ENCODE measurements at regions not wholly inside any gene's neighbourhood (a gene's known extent, or its start where the extent isn't known, plus 50 kb on each side); places are given as distances from the start of the nearest gene placed in this dataset.

DNA sequence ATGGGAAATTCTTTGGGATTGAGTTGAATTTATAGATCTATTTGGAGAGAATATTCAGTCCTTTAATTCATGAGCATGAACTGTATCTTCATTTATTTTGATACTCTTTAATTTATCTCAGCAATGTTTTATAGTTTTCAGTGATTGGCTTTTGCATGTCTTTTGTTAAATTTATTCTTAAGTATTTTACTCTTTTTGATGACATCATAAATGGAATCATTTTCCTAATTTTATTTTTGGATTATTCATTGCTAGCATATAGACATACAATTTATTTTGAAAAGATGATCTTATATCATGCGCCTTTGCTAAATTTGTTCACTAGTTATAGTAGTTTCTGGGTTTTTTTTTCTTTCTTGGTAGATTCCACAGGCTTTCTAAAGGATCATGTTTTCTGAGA is 149.2 kb upstream of the ASIC2 start:
- Histone ChIP-seq H3K36me3 (ENCODE audit: control insufficient read depth in 2 of 2, extremely low read depth in 1 of 2, insufficient read depth in 2 of 2, low read length in 2 of 2) (no peaks in the 10 kb centered on the region), H3K9me1 (replicated peaks; ENCODE audit: control insufficient read depth, extremely low read depth, insufficient read depth, low read length) (no peaks in the 10 kb centered on the region), H3K27ac (ENCODE audit: insufficient read depth, low read depth, low read length) (no peak overlapping the region), H4K20me1 (replicated peaks; ENCODE audit: control insufficient read depth, extremely low read depth, insufficient read depth, low read length) (no peaks in the 10 kb centered on the region), H3K79me2 (ENCODE audit: control insufficient read depth, insufficient read depth, low read length) (no peaks in the 10 kb centered on the region), H3K4me2 (ENCODE audit: insufficient read depth, low read length) (no peak overlapping the region), H3K9ac (replicated peaks; ENCODE audit: extremely low read depth, insufficient read depth, low read length) (no peak overlapping the region), H3K4me1 (ENCODE audit: control insufficient read depth, extremely low read depth, insufficient read depth, low read length) (no peaks in the 10 kb centered on the region), H3K9me3 (replicated peaks; ENCODE audit: control insufficient read depth, insufficient read depth, low read length) (no peaks in the 10 kb centered on the region), H3K27me3 (ENCODE audit: control insufficient read depth in 2 of 2, insufficient read depth in 2 of 2, low read length in 2 of 2) (no peaks in the 10 kb centered on the region), H2AFZ (ENCODE audit: low read depth, low read length) (no peak overlapping the region), H3K4me3 (replicated peaks in 1 of 3; ENCODE audit: insufficient read depth in 1 of 3, low read depth in 1 of 3, low read length in 3 of 3) (no peak overlapping the region)
- ChIA-PET CTCF (no interaction called here), POLR2A (no interaction called here)
- dilution Hi-C loops (cut with MboI; ENCODE audit: extremely low pct_ligation_motif_present, low sequenced_read_pairs) (no loop called here), intact Hi-C loops (cut with micrococcal nuclease) (no loop called here)
- DNase-seq (ENCODE audit: low read depth, low spot score), result no peak
- FAIRE-seq, result no peak
- TF ChIP-seq EZH2 (IDR thresholded peaks at IDR 0.05; ENCODE audit: borderline replicate concordance, low read depth, low read length, severe bottlenecking), result no peak
- no peak for TF ChIP-seq POLR2AphosphoS5 (IDR thresholded peaks at IDR 0.05; ENCODE audit: insufficient read depth, low read depth, low read length)
- no peak for TF ChIP-seq MYC (IDR thresholded peaks at IDR 0.05; ENCODE audit: low read depth, low read length)
- TF ChIP-seq, protein P1, sequence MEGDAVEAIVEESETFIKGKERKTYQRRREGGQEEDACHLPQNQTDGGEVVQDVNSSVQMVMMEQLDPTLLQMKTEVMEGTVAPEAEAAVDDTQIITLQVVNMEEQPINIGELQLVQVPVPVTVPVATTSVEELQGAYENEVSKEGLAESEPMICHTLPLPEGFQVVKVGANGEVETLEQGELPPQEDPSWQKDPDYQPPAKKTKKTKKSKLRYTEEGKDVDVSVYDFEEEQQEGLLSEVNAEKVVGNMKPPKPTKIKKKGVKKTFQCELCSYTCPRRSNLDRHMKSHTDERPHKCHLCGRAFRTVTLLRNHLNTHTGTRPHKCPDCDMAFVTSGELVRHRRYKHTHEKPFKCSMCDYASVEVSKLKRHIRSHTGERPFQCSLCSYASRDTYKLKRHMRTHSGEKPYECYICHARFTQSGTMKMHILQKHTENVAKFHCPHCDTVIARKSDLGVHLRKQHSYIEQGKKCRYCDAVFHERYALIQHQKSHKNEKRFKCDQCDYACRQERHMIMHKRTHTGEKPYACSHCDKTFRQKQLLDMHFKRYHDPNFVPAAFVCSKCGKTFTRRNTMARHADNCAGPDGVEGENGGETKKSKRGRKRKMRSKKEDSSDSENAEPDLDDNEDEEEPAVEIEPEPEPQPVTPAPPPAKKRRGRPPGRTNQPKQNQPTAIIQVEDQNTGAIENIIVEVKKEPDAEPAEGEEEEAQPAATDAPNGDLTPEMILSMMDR (IDR thresholded peaks at IDR 0.05; ENCODE audit: extremely low read depth in 1 of 2, insufficient read depth in 1 of 2, low read depth in 1 of 2, low read length in 2 of 2), result no peak
- TF ChIP-seq, protein P2, sequence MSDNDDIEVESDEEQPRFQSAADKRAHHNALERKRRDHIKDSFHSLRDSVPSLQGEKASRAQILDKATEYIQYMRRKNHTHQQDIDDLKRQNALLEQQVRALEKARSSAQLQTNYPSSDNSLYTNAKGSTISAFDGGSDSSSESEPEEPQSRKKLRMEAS (IDR thresholded peaks at IDR 0.05; ENCODE audit: insufficient read depth, insufficient read length), result no peak
- TF ChIP-seq JUN (IDR thresholded peaks at IDR 0.05; ENCODE audit: borderline replicate concordance, insufficient read depth, insufficient read length, low read depth), result no peak
- TF ChIP-seq FOS (IDR thresholded peaks at IDR 0.05; ENCODE audit: borderline replicate concordance, insufficient read depth, low read length), result no peak
- no peak for TF ChIP-seq POLR2A (IDR thresholded peaks at IDR 0.05; ENCODE audit: low read depth, low read length)
- TF ChIP-seq GATA2 (IDR thresholded peaks at IDR 0.05; ENCODE audit: insufficient read depth, insufficient read length, low read depth, low read length), result no peak
- no TSS peak for BruUV-seq (replicated peaks)

All from endothelial cell of umbilical vein (primary cell).